Esophagus muscularis mucosa (tissue), 4 donors: ENCODE measurements at regions not wholly inside any gene's neighbourhood (a gene's known extent, or its start where the extent isn't known, plus 50 kb on each side); places are given as distances from the start of the nearest gene placed in this dataset.

ENCODE experiments used
- EP300 ChIP-seq: sonication (generic); formaldehyde crosslinking; IDR thresholded peaks from one replicate; pipeline ENCODE4 v1.6.1; 2017; ENCODE audit warnings: antibody characterized with exemption
- POLR2A ChIP-seq: fragments of 450-650 bp; IDR thresholded peaks from one replicate; pipeline ENCODE4 v1.6.1; 2017; ENCODE audit warnings: antibody characterized with exemption, moderate library complexity, mild to moderate bottlenecking, low read depth
- POLR2AphosphoS5 ChIP-seq, 2 donors: sonication (generic); formaldehyde crosslinking; IDR thresholded peaks; one replicate each; pipeline ENCODE4 v1.6.1; 2017; ENCODE audit warnings: antibody characterized with exemption in 2 of 2
- TF ChIP-seq, protein P1 (sequence below), 3 experiments: fragments of 200-600 bp in 2 of 3; fragments of 450-650 bp in 1 of 3; sonication (generic) in 2 of 3; IDR thresholded peaks; one replicate each; pipeline ENCODE4 v1.5.1; 2017 to 2019; ENCODE audit warnings: antibody characterized with exemption in 3 of 3, mild to moderate bottlenecking in 2 of 3, moderate library complexity in 1 of 3

DNA sequence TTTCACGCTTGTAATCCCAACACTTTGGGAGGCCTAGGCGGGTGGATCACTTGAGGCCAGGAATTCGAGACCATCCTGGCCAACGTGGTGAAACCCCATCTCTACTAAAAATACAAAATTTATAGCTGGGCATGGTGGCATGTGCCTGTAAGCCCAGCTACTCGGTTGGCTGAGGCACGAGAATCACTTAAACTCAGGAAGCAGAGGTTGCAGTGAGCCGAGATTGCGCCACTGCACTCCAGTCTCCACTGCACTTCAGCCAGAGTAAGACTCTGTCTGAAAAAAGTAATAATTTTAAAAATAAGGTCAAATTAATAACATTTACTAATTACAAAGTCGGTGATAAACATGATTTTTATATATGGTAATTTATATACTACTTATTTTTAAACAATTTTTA, 155.9 kb downstream of the AXIN2 start:
- TF ChIP-seq, protein P1, sequence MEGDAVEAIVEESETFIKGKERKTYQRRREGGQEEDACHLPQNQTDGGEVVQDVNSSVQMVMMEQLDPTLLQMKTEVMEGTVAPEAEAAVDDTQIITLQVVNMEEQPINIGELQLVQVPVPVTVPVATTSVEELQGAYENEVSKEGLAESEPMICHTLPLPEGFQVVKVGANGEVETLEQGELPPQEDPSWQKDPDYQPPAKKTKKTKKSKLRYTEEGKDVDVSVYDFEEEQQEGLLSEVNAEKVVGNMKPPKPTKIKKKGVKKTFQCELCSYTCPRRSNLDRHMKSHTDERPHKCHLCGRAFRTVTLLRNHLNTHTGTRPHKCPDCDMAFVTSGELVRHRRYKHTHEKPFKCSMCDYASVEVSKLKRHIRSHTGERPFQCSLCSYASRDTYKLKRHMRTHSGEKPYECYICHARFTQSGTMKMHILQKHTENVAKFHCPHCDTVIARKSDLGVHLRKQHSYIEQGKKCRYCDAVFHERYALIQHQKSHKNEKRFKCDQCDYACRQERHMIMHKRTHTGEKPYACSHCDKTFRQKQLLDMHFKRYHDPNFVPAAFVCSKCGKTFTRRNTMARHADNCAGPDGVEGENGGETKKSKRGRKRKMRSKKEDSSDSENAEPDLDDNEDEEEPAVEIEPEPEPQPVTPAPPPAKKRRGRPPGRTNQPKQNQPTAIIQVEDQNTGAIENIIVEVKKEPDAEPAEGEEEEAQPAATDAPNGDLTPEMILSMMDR (IDR thresholded peaks at IDR 0.05) = no peak
- TF ChIP-seq POLR2A (no peak), POLR2AphosphoS5 (IDR thresholded peaks at IDR 0.05) (no peak), EP300 (no peak)
